Neuronal stem cell (in vitro differentiated cells): ENCODE measurements at regions not wholly inside any gene's neighbourhood (a gene's known extent, or its start where the extent isn't known, plus 50 kb on each side); places are given as distances from the start of the nearest gene placed in this dataset.

ENCODE experiments used
- DNase-seq: peaks from one replicate; pipeline ENCODE4 v3.0.0-alpha.2; 2013; ENCODE audit warnings: low spot score
- H2AFZ ChIP-seq: one replicate; pipeline ENCODE4 v1.6.1; 2013; ENCODE audit warnings: mild to moderate bottlenecking, low read length, inconsistent platforms
- H2AK5ac ChIP-seq: 2 replicates; pipeline ENCODE4 v1.6.1; 2013; ENCODE audit warnings: low read depth, mild to moderate bottlenecking, inconsistent platforms, low read length, moderate library complexity, mixed read lengths
- H2BK120ac ChIP-seq: 2 replicates; pipeline ENCODE4 v1.6.1; 2013; ENCODE audit warnings: low read depth, mild to moderate bottlenecking, inconsistent platforms, low read length, moderate library complexity, mixed read lengths
- H2BK12ac ChIP-seq: one replicate; pipeline ENCODE4 v1.6.1; 2013; ENCODE audit warnings: low read length, inconsistent platforms
- H2BK15ac ChIP-seq: 2 replicates; pipeline ENCODE4 v1.6.1; 2013; ENCODE audit warnings: mild to moderate bottlenecking, low read length, inconsistent platforms, mixed read lengths
- H2BK5ac ChIP-seq: one replicate; pipeline ENCODE4 v1.6.1; 2013; ENCODE audit warnings: inconsistent platforms, mild to moderate bottlenecking, low read length, moderate library complexity
- H3K14ac ChIP-seq: one replicate; pipeline ENCODE4 v1.6.1; 2013; ENCODE audit warnings: low read length, inconsistent platforms
- H3K18ac ChIP-seq: 2 replicates; pipeline ENCODE4 v1.6.1; 2013; ENCODE audit warnings: low read length, inconsistent platforms
- H3K23ac ChIP-seq: 2 replicates; pipeline ENCODE4 v1.6.1; 2013; ENCODE audit warnings: low read depth, mild to moderate bottlenecking, mixed read lengths, low read length, inconsistent platforms; ENCODE audit not compliant: poor library complexity
- H3K27ac ChIP-seq: replicated peaks from 3 replicates; pipeline ENCODE4 v1.5.1; 2013; ENCODE audit warnings: low read length, inconsistent platforms
- H3K27me3 ChIP-seq, 3 experiments: 2 replicates each; pipeline ENCODE4 v1.6.1; 2013; ENCODE audit warnings: low read length in 3 of 3, mild to moderate bottlenecking in 2 of 3, inconsistent platforms in 1 of 3, low read depth in 1 of 3, mixed read lengths in 1 of 3, moderate library complexity in 1 of 3; ENCODE audit not compliant: control insufficient read depth in 3 of 3, insufficient read depth in 3 of 3
- H3K36me3 ChIP-seq, 2 donors: replicated peaks in 1 of 2; 2 replicates each; pipeline ENCODE4 v1.6.1; 2013; ENCODE audit warnings: low read length in 2 of 2; ENCODE audit not compliant: control insufficient read depth in 2 of 2, insufficient read depth in 2 of 2
- H3K4ac ChIP-seq: 2 replicates; pipeline ENCODE4 v1.6.1; 2013; ENCODE audit warnings: inconsistent platforms, mild to moderate bottlenecking, low read length, moderate library complexity
- H3K4me1 ChIP-seq, 2 donors: 1 replicate in 1 of 2; 2 replicates in 1 of 2; pipeline ENCODE4 v1.6.1; 2013; ENCODE audit warnings: low read length in 2 of 2, low read depth in 1 of 2; ENCODE audit not compliant: control insufficient read depth in 2 of 2, insufficient read depth in 1 of 2
- H3K4me2 ChIP-seq: one replicate; pipeline ENCODE4 v1.6.1; 2013; ENCODE audit warnings: mild to moderate bottlenecking, low read length, inconsistent platforms; ENCODE audit not compliant: insufficient read depth, poor library complexity, severe bottlenecking
- H3K4me3 ChIP-seq, 2 donors: 2 replicates each; pipeline ENCODE4 v1.5.1; 2013; ENCODE audit warnings: low read length in 2 of 2, mild to moderate bottlenecking in 2 of 2, inconsistent platforms in 1 of 2, moderate library complexity in 1 of 2
- H3K79me1 ChIP-seq: one replicate; pipeline ENCODE4 v1.6.1; 2013; ENCODE audit warnings: low read depth, mild to moderate bottlenecking, inconsistent platforms, low read length, moderate library complexity
- H3K9ac ChIP-seq: one replicate; pipeline ENCODE4 v1.6.1; 2013; ENCODE audit warnings: mild to moderate bottlenecking, low read depth, low read length, inconsistent platforms; ENCODE audit not compliant: poor library complexity
- H3K9me3 ChIP-seq, 2 donors: replicated peaks in 1 of 2; 2 replicates each; pipeline versions ENCODE3 to v1.6.1; 2013; ENCODE audit warnings: low read length in 2 of 2, mild to moderate bottlenecking in 2 of 2, inconsistent platforms in 1 of 2, low read depth in 1 of 2, mixed read lengths in 1 of 2, moderate library complexity in 1 of 2; ENCODE audit not compliant: control insufficient read depth in 2 of 2, insufficient read depth in 1 of 2
- H4K8ac ChIP-seq: one replicate; pipeline ENCODE4 v1.6.1; 2013; ENCODE audit warnings: low read depth, mild to moderate bottlenecking, inconsistent platforms, low read length, moderate library complexity
- H4K91ac ChIP-seq: one replicate; pipeline ENCODE4 v1.6.1; 2013; ENCODE audit warnings: low read length, low read depth, mild to moderate bottlenecking, inconsistent platforms; ENCODE audit not compliant: poor library complexity
- WGBS, 2 donors: extraction: QIAGEN DNeasy Blood & Tissue Kit; methylation state at CpG; one replicate each; pipeline ENCODE4 v1.1.7; 2013; ENCODE audit warnings: missing lambda C conversion rate in 2 of 2, mixed read lengths in 1 of 2; ENCODE audit not compliant: insufficient read length in 2 of 2, insufficient replicate concordance in 1 of 2; ENCODE audit errors: extremely low coverage in 2 of 2; 5-methylcytosine and 5-hydroxymethylcytosine counted together

DNA sequence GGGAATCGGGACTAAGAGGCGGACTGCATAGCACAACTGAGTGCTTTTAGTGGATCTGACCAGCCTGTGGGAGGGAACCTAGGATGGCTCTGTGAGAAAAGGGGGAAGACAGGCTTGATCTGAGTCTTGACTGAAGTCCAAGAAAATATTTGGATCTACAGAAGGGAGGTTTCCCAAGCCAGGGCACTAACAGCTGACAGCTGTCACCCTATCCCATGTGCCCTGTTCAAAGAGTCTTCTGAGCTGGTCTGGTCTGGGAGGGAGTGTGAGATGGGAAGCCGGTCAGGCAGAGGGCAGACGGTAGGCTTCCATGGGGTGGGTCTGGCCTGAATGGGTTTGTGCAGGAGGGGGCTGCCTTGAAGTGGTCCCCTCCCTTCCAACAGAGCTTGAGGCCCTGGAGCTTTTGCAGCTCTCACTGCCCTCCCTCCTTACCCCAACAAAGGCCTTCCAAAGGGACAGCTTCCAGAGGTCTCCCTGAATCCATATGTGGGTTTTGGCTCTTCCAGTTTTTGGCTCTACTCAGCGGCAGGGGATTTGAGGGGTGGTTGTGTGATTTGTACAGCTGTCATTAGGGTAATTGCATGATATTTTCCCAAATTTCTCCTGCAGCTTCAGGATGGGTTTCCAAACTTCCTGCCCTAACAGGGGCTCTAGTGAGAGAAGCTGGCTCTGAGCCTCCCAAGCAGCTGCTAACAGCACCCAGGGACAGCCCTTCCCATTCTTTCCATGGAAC, 643.7 kb downstream of the BCOR start:
- Histone ChIP-seq H3K27ac (no peak overlapping the region), H3K18ac (no peak overlapping the region), H3K4ac (no peak overlapping the region), H3K79me1 (no peaks in the 10 kb centered on the region), H4K91ac (no peak overlapping the region), H2BK120ac (no peak overlapping the region), H3K4me2 (no peak overlapping the region), H2BK12ac (no peak overlapping the region), H3K36me3 (no peaks in the 10 kb centered on the region), H2AK5ac (no peak overlapping the region), H3K4me1 (peaks cover 0 to 7% of the 10 kb centered on the region in 2 donors), H3K27me3 (peaks cover 0 to 8% (median 0%) of the 10 kb centered on the region in 3 experiments), H2BK15ac (no peak overlapping the region), H3K9me3 (no peaks in the 10 kb centered on the region), H3K4me3 (no peak overlapping the region), H3K9ac (no peak overlapping the region), H3K14ac (no peak overlapping the region), H2BK5ac (no peak overlapping the region), H3K23ac (no peak overlapping the region), H4K8ac (no peak overlapping the region), H2AFZ (no peak overlapping the region)
- no peak for DNase-seq
- WGBS, 2 donors: no CpG with 5 or more reads among the region's 5 CpGs

DNA sequence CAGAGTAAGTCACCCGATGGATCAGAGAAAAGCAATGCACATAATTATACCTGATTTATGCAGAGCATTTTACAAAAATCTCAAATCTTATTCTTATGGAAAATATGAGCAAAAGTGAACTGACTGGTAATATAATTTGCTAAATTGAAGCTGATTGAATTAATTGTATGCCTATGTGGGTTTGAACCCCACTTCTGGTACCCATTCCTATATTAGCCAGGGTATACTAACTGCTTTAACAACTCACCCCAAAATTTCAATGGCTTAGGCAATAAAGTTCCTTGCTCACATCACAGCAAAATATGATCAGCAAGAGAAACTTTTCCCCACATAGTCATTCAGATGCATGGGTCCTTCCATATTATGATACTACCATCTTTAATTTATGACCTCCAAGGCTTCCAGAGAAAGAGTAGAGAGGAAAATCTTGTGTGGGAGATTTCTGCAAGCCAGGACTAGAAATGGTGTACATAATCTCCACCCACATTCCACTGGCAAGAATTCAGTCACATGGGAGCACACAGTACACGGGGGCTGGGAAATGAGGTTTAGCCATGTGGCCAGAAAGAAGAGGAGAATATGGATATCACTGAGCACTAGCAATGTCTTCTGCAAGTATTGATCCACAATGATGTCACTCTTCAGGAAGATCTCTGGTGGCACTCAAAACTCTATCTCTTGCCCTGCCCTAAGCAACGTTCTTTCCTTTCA, 640.7 kb downstream of the BCOR start:
- no peak overlapping the region for H3K18ac ChIP-seq
- no peak overlapping the region for H4K91ac ChIP-seq
- DNase-seq: no peak
- no peaks in the 10 kb centered on the region for H3K9me3 ChIP-seq
- no peak overlapping the region for H2BK120ac ChIP-seq
- H4K8ac ChIP-seq: no peak overlapping the region
- H3K14ac ChIP-seq: no peak overlapping the region
- H2BK15ac ChIP-seq: no peak overlapping the region
- WGBS, 2 donors: no CpG with 5 or more reads among the region's 3 CpGs
- no peaks in the 10 kb centered on the region for H3K79me1 ChIP-seq
- H2BK12ac ChIP-seq: no peak overlapping the region
- no peak overlapping the region for H2BK5ac ChIP-seq
- H3K27me3 ChIP-seq: peaks cover 0 to 5% (median 0%) of the 10 kb centered on the region in 3 experiments
- no peak overlapping the region for H3K9ac ChIP-seq
- H2AFZ ChIP-seq: no peak overlapping the region
- H3K27ac ChIP-seq: no peak overlapping the region
- H3K4ac ChIP-seq: no peak overlapping the region
- H2AK5ac ChIP-seq: no peak overlapping the region
- H3K23ac ChIP-seq: no peak overlapping the region
- no peak overlapping the region for H3K4me2 ChIP-seq
- no peaks in the 10 kb centered on the region for H3K4me1 ChIP-seq
- no peaks in the 10 kb centered on the region for H3K36me3 ChIP-seq
- no peak overlapping the region for H3K4me3 ChIP-seq

DNA sequence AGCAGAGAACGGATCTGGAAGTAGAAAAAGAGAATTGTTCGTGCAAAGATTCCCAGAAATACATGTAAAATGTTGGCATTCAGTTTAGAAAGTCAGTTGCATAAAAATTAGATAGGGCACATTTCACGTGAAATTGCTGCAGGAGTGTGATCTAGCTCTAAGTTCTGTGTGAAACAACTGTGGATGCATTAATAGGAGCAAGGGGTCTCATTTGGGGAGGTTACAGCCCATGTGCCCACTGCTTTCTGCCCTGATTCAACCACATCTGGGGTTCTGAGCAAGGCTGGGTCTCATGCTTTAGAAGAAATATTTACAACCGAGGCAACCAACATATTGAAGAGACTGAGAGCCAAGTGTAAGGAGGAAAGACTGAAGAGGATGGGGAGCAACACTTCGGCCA, 639.0 kb downstream of the BCOR start:
- Histone ChIP-seq H3K27me3 (peaks cover 0 to 14% (median 0%) of the 10 kb centered on the region in 3 experiments), H3K79me1 (no peaks in the 10 kb centered on the region), H3K4me2 (no peak overlapping the region), H2BK15ac (no peak overlapping the region), H3K4ac (no peak overlapping the region), H2AFZ (no peak overlapping the region), H2BK12ac (no peak overlapping the region), H2AK5ac (no peak overlapping the region), H3K18ac (no peak overlapping the region), H3K9me3 (no peaks in the 10 kb centered on the region), H3K4me3 (no peak overlapping the region), H4K8ac (no peak overlapping the region), H3K9ac (no peak overlapping the region), H3K4me1 (no peaks in the 10 kb centered on the region), H3K23ac (no peak overlapping the region), H3K27ac (no peak overlapping the region), H2BK5ac (no peak overlapping the region), H4K91ac (no peak overlapping the region), H2BK120ac (no peak overlapping the region), H3K14ac (no peak overlapping the region), H3K36me3 (no peaks in the 10 kb centered on the region)
- no CpG with 5 or more reads among the region's 5 CpGs for WGBS, 2 donors
- no peak for DNase-seq

DNA sequence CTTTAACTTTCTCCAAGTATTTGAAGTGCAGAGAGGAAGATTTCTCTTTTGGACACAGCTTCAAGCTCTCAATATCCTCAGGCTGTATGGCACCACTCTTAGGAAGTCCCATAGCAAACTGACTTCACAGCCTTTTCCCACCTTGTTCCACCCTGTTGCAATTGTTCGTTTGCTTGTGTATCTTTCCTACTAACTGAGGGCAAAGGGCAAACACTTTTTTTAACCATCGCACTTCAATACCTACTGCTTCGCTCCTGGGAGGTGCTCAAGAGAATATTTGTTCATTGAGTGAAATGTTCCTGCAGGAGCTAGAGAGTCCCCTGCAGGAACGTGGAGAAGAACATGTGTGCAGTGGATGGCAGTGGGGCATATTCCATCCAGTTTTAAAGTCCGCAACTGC, 638.6 kb downstream of the BCOR start:
- Histone ChIP-seq H3K27me3 (peaks cover 0 to 14% (median 0%) of the 10 kb centered on the region in 3 experiments), H3K27ac (no peak overlapping the region), H2AK5ac (no peak overlapping the region)

More for the DNA sequence above, 638.6 kb downstream of the BCOR start:
- H3K9ac ChIP-seq: no peak overlapping the region
- H2AFZ ChIP-seq: no peak overlapping the region
- H4K91ac ChIP-seq: no peak overlapping the region
- no peaks in the 10 kb centered on the region for H3K9me3 ChIP-seq
- no peak overlapping the region for H3K23ac ChIP-seq
- no peak overlapping the region for H2BK120ac ChIP-seq
- no peak overlapping the region for H3K18ac ChIP-seq
- H2BK15ac ChIP-seq: no peak overlapping the region
- no peak overlapping the region for H3K4me2 ChIP-seq
- H3K4me1 ChIP-seq: no peaks in the 10 kb centered on the region
- H2BK5ac ChIP-seq: no peak overlapping the region
- no peak for DNase-seq
- H4K8ac ChIP-seq: no peak overlapping the region
- no peak overlapping the region for H2BK12ac ChIP-seq
- H3K79me1 ChIP-seq: no peaks in the 10 kb centered on the region
- H3K36me3 ChIP-seq: no peaks in the 10 kb centered on the region
- no peak overlapping the region for H3K4ac ChIP-seq
- H3K4me3 ChIP-seq: no peak overlapping the region
- no peak overlapping the region for H3K14ac ChIP-seq
- WGBS, 2 donors: no CpG with 5 or more reads among the region's 5 CpGs
